H1 (cell line): ENCODE measurements at regions not wholly inside any gene's neighbourhood (a gene's known extent, or its start where the extent isn't known, plus 50 kb on each side); places are given as distances from the start of the nearest gene placed in this dataset.

Experiments used
- CBX5 ChIP-seq: fragments of 300-800, 300-1000 bp; sonication (generic); IDR thresholded peaks from 2 replicates; pipeline ENCODE4 v1.7.1; 2016; ENCODE audit warnings: antibody characterized with exemption, low read length, low read depth
- CHD7 ChIP-seq: fragments of 300-600 bp; sonication (generic); IDR thresholded peaks from 2 replicates; pipeline ENCODE4 v1.7.1; 2012; ENCODE audit warnings: low read length, moderate library complexity, mild to moderate bottlenecking, inconsistent platforms; ENCODE audit not compliant: insufficient replicate concordance

- no peak for TF ChIP-seq CHD7
- TF ChIP-seq CBX5, result no peak
- TF ChIP-seq, all 59 proteins: peak for 0
Observed at GRCh38 chr10:129392855-129393254, 74.2 kb upstream of the MGMT start (continued).
